GM18868 (cell line): ENCODE measurements at regions not wholly inside any gene's neighbourhood (a gene's known extent, or its start where the extent isn't known, plus 50 kb on each side); places are given as distances from the start of the nearest gene placed in this dataset.
A peak's percentile ranks its signal among the peaks of the same experiment; 100 is the strongest.

Experiments
- ATAC-seq: cut with Tn5 transposase; IDR thresholded peaks from one replicate; pipeline ENCODE4 v1.9.1; 2021; ENCODE audit warnings: mild to moderate bottlenecking, moderate library complexity; ENCODE audit not compliant: unreplicated experiment

DNA sequence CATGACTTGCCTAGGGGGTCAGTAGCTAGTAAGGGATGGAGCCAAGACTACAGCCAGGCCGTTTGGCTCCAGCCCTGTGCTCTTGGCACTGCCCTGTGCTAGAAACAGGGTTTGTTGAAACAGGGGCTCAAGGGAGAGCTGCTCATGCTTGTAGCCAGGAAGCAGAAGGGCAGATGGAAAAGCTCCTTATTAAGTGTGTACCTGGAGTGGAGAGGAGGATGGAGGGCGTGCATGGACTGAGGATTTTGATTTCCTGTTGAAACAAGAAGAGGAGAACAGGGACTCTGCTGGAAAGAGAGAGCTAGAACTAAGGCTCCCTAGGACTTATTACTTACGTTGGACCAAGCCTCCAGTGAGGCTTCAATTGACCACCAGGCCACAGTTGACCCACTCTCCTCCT lies 363.0 kb downstream of the MID1IP1 start:
- no peak for ATAC-seq

DNA sequence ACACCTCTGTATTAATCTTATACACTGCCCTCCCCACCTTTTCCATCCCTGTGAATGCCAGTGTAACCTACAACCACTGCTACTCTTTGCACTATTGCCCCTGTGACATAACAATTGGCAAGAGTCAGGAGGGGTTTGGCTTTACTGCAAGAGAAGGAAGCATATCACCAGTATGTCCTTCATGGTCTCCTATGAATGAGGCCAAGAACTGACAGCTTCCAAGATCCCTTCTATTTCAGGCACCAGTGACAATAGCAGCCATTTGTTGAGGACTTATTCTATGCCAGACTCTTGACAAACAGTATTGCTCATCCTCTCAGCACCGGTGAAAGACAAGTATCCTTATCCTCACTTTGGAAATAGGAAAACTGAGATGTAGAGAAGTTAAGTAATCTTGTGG lies 363.9 kb downstream of the MID1IP1 start:
- no peak for ATAC-seq

- no peak for ATAC-seq
These were observed 364.5 kb downstream of the MID1IP1 start for GRCh38 chrX:39165773-39166172.

DNA sequence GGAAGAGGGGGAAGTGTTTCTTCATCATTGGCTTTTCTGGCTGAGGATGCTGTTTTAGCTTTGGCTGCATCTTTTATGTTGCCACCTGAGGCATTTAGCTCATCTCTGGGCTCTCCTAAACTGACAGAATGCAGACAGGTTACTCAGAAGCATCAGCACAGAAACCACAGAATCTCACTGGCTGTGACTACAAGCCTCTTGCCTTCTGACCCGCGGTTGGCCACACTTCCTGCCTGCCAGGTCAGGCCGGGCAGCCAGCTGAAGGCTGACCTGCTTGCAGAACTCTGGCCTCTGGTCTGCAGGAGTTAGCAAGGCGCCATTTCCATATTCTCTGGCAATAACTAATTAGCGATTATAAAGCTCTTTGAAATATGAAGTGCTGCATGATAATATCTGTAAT lies 366.5 kb downstream of the MID1IP1 start:
- ATAC-seq, result no peak

GRCh38 chrX:39168609-39169008 lies 367.4 kb downstream of the MID1IP1 start:
- no peak for ATAC-seq

- no peak for ATAC-seq
These were observed 368.7 kb downstream of the MID1IP1 start for GRCh38 chrX:39169976-39170375.

- no peak for ATAC-seq
These were observed 369.2 kb downstream of the MID1IP1 start for GRCh38 chrX:39170464-39170863.

DNA sequence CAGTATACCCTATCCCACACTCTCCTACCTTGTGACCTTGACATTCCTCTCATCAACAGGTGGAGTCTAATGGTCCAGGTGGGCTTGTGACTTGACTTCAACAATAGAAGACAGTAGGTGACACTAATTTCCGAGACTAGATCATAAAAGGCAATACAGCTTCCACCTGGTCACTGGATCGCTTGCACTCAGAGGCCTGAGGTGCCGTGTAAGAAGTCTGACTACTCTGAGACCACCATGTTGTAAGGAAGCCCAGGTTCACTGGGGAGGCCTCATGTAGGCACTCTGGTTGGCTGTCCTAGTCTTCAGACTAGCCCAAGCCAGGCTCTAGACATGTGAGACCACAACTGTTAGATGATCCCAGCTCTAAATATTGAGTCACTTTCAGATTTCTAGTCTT lies 370.4 kb downstream of the MID1IP1 start:
- no peak for ATAC-seq

- ATAC-seq, result no peak
These were observed 373.0 kb downstream of the MID1IP1 start for GRCh38 chrX:39174241-39174771.

GRCh38 chrX:39174772-39175417 lies 373.6 kb downstream of the MID1IP1 start:
- no peak for ATAC-seq

DNA sequence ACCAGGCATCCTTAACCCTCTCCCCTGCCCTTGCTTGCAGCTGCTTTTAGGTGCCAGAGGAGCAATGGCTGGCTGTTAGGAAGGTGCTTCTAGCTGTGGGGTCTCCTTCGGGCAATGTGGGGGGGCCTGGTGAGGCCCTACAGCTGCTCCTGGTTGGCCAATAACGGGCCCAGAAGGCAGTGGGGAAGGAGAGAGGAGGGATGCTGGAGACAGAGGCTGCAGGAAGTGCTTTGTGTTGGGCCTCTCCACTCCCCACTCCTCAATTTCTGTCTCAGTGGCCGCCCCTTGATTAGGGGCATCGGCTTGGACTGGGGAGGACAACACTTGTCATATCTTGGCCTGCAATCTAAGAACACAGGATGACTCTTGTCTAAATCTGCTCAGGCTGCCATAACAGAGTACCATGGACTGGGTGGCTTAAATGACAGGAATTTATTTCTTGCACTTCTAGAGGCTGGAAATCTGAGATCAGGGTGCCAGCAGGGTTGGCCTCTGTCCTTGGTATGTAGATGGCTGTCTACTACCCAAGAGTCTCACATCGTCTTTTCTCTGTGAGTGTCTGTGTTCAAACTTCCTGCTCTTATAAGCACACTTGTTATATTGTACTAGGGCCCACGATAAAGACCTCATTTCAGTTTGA lies 374.3 kb downstream of the MID1IP1 start:
- ATAC-seq, result no peak

- no peak for ATAC-seq
These were observed 374.8 kb downstream of the MID1IP1 start for GRCh38 chrX:39176105-39176504.

DNA sequence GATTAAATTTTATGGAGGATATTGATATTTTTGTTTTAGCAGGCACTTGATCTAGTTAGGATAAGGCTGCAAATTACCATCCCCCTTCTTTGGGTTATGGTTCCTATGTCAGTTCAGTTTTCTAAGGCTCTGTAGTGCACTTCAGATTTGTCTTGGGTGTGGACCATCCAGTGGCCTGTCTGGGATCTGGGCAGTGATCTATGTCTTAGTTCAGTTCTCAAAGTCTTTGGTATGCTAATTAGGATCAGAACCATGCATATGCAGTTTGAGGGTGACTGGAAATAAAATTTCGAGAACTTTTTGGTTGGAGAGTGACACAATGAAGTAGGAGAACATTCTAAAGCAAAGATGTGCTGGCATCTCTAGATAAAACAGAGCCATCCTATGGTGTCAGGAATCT lies 388.2 kb downstream of the MID1IP1 start:
- ATAC-seq, result no peak

- no peak for ATAC-seq
These were observed 393.4 kb downstream of the MID1IP1 start for GRCh38 chrX:39194673-39195072.

DNA sequence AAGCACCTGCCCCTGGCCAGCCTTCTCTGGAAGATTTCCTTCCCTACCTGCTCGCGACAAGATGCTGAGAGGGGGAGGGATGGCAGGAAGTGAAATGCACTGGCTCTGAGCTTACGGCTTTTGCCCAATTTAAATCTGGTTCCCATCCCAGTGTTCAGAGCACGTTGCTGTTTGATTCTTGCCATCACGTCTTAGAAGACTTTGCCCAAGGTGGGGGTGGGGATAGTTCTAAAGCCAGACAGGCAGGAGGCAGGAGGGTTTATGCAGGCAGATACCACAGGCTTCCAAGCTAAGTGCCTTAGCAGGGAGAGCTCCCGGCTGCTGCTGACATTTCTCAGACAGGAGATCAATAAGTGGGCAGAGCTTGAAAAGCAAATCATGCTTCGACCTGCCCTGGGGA lies 393.9 kb downstream of the MID1IP1 start:
- ATAC-seq, result no peak

DNA sequence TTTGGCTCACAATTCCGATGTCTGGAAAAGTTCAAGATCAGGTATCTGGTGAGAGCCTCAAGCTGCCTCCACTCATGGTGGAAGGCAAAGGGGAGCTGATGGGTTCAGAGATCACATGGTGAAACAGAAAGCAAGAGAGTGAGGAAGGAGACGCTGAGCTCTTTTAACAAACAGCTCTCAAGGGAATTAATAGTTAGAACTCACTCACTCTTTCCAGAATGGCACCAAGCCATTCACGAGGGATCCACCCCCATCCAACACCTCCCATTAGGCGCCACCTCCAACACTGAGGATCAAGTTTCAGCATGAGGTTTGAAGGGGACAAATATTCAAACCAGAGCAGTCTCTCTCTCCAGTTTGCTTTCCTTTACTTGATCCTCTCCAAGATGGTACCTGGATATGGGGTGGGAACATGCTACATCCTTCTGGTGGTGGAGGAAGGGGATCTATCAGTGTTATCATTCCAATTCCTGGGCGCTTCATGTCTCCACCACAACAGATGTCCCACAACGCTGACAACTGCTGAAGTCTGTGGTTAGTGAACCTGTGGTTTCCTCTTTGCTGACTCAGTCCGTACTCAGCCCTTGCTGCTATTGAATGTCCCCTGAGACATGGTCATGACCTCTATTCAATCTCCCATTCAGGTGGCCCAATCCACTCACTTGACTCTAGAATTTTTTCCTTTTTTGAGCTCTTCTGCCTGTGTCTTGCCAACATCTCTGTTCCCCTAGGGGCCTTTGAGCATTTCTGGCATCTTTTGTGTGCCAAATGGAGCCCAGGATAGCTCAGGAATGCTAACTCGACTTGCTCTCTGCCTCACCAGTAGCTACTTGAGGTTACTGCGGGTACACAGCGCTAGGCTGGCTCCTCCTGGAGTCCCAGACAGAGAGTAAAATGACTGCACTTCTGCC lies 395.2 kb downstream of the MID1IP1 start:
- ATAC-seq, result peak; percentile 95

DNA sequence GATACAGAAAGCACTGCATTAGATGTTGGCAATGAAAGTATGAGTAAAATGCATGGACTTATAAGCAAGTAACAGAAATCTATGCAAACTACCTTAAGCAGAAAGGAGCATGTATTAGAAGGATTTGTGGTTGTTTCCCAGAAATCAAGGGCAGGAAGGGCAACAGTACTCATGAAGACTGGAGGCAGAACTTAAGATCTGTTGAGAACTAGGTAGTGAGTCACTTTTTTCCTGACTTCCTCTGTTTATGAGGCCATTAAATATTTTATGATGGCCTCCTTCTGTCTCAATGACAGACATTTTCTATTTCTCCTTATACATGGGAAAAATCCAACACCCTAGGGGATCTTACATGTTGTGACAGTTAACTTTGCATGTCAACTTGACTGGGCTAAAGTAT lies 398.2 kb downstream of the MID1IP1 start:
- no peak for ATAC-seq

GRCh38 chrX:39201305-39201990 lies 400.2 kb downstream of the MID1IP1 start:
- no peak for ATAC-seq

DNA sequence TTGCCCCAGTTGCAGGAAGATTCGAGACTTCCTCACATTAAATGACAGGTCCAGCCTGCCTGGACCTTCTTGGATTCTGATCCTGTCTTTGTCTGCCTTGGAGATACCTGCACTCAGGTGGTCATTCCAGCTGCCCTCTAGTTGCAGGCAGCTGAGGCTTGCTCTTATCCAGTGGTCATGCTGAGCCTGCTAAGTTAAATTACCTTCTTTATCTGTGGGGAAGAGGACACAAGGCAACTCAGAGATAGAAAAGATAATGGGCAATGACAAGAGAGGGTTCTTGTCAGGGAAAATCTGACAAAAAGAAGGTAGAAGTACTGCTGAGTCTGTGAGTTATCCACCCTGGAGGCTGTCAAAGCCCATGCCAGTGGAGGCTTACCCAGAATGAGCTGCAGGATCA lies 401.4 kb downstream of the MID1IP1 start:
- no peak for ATAC-seq

- ATAC-seq, result no peak
These were observed 402.2 kb downstream of the MID1IP1 start for GRCh38 chrX:39203427-39203826.

- ATAC-seq, result no peak
These were observed 403.1 kb downstream of the MID1IP1 start for GRCh38 chrX:39204353-39204752.
